ENCODE measurements at regions not wholly inside any gene's neighbourhood (a gene's known extent, or its start where the extent isn't known, plus 50 kb on each side); places are given as distances from the start of the nearest gene placed in this dataset.
"Not testable (repeated sequence)": the region's sequence is repeated elsewhere in the genome, so short reads cannot be mapped to it uniquely, and the experiment has no call there.

DNA sequence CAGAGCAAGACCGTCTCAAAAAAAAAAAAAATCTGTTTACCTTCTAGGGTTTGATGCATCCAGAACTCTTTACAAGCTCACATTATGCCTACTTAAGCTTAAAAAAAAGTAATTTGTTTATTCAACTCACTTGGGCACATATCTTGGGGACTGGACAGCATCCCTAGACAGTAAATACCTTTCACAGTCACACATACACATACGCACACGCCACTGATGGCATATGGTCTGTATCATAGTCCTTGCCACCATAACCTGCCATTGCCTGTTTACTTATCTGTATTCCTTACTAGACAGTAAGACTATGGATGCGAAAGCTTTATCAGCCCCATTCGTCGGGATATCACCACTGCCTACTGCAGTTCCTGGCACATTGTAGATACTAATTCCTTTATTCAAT lies 446.3 kb upstream of the RGS18 start:
- ChIA-PET POLR2A (no interaction called here), CTCF (no interaction called here)
- no peak for TF ChIP-seq LEF1 (IDR thresholded peaks at IDR 0.05; ENCODE audit: borderline replicate concordance)
- TF ChIP-seq BHLHE40 (IDR thresholded peaks at IDR 0.05; ENCODE audit: borderline replicate concordance) = no peak
- no peak for TF ChIP-seq ELF4 (IDR thresholded peaks at IDR 0.05)
- no peak for TF ChIP-seq FOXM1 (IDR thresholded peaks at IDR 0.05; ENCODE audit: borderline replicate concordance)
- no peak for TF ChIP-seq ARNT (IDR thresholded peaks at IDR 0.05)
- no peak for TF ChIP-seq FOXA1 (IDR thresholded peaks at IDR 0.05)
- no peak for TF ChIP-seq NFRKB (IDR thresholded peaks at IDR 0.05)
- TF ChIP-seq TARDBP (IDR thresholded peaks at IDR 0.05) = no peak
- no peak for TF ChIP-seq SUZ12 (IDR thresholded peaks at IDR 0.05)
- no peak for TF ChIP-seq SP1 (IDR thresholded peaks at IDR 0.05)
- no peak for DNase-seq (ENCODE audit: extremely low spot score)

DNA sequence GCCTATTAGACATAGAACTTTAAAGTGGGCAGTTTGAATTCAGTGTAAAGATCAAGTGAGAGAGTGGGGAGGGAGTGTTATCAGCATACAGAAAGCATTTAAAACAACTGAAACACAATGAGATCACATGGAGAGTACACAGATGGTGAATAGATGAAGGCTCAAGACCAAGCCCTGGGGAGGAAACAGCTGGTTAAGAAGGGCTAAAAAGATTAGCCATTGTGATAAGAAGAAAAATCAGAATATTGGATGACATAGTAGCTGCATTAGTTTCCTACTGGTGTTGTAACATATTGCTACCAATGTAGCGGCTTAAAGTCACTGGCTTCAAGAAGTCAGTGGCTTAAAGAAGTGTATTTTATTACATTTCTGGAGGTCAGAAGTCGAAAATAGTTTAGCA lies 443.4 kb upstream of the RGS18 start:
- no peak for DNase-seq (ENCODE audit: extremely low spot score)

DNA sequence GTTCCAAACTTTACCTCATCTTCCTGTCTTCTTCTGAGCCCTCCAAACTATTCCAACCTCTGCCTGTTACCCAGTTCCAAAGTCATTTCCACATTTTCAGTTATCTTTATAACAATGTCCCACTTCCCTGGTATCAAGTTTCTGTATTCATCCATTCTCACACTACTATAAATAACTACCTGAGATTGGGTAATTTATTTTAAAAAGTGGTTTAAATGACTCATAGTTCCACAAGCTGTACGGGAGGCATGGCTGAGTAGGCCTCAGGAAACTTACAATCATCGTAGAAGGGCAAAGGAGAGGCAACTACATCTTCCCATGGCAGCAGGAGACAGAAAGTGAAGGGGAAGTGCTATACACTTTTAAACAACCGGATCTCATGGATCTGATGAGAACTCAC lies 428.5 kb upstream of the RGS18 start:
- no peak for TF ChIP-seq ARNT (IDR thresholded peaks at IDR 0.05)
- TF ChIP-seq FOXM1 (IDR thresholded peaks at IDR 0.05; ENCODE audit: borderline replicate concordance) = no peak
- TF ChIP-seq, protein P1, sequence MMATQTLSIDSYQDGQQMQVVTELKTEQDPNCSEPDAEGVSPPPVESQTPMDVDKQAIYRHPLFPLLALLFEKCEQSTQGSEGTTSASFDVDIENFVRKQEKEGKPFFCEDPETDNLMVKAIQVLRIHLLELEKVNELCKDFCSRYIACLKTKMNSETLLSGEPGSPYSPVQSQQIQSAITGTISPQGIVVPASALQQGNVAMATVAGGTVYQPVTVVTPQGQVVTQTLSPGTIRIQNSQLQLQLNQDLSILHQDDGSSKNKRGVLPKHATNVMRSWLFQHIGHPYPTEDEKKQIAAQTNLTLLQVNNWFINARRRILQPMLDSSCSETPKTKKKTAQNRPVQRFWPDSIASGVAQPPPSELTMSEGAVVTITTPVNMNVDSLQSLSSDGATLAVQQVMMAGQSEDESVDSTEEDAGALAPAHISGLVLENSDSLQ (IDR thresholded peaks at IDR 0.05) = no peak
- TF ChIP-seq ELF4 (IDR thresholded peaks at IDR 0.05) = no peak
- TF ChIP-seq SUZ12 (IDR thresholded peaks at IDR 0.05) = no peak
- TF ChIP-seq NFRKB (IDR thresholded peaks at IDR 0.05) = no peak
- TF ChIP-seq CTBP1 (IDR thresholded peaks at IDR 0.05; ENCODE audit: borderline replicate concordance) = no peak
- no peak for TF ChIP-seq FOXA1 (IDR thresholded peaks at IDR 0.05)
- no peak for TF ChIP-seq HDGF (IDR thresholded peaks at IDR 0.05; ENCODE audit: borderline replicate concordance)
- no peak for TF ChIP-seq L3MBTL2 (conservative IDR thresholded peaks at IDR 0.05)
- TF ChIP-seq BHLHE40 (IDR thresholded peaks at IDR 0.05; ENCODE audit: borderline replicate concordance) = no peak
- no peak for TF ChIP-seq ZNF384 (IDR thresholded peaks at IDR 0.05)
- TF ChIP-seq LEF1 (IDR thresholded peaks at IDR 0.05; ENCODE audit: borderline replicate concordance) = no peak
- TF ChIP-seq TARDBP (IDR thresholded peaks at IDR 0.05) = no peak
- TF ChIP-seq SP1 (IDR thresholded peaks at IDR 0.05) = no peak
- ChIA-PET POLR2A (no interaction called here), CTCF (no interaction called here)
- DNase-seq (ENCODE audit: extremely low spot score) = no peak

More for the DNA sequence above, 443.4 kb upstream of the RGS18 start:
- ChIA-PET CTCF (no interaction called here), POLR2A (no interaction called here)
- TF ChIP-seq TARDBP (IDR thresholded peaks at IDR 0.05) (no peak), ARNT (IDR thresholded peaks at IDR 0.05) (no peak), LEF1 (IDR thresholded peaks at IDR 0.05; ENCODE audit: borderline replicate concordance) (no peak), FOXA1 (IDR thresholded peaks at IDR 0.05) (no peak), SUZ12 (IDR thresholded peaks at IDR 0.05) (no peak), ZNF384 (IDR thresholded peaks at IDR 0.05) (no peak), HDGF (IDR thresholded peaks at IDR 0.05; ENCODE audit: borderline replicate concordance) (no peak), FOXK2 (IDR thresholded peaks at IDR 0.05) (no peak), ELF4 (IDR thresholded peaks at IDR 0.05) (no peak), CTBP1 (IDR thresholded peaks at IDR 0.05; ENCODE audit: borderline replicate concordance) (no peak), L3MBTL2 (conservative IDR thresholded peaks at IDR 0.05) (no peak), BHLHE40 (IDR thresholded peaks at IDR 0.05; ENCODE audit: borderline replicate concordance) (no peak), SP1 (IDR thresholded peaks at IDR 0.05) (no peak), NFRKB (IDR thresholded peaks at IDR 0.05) (no peak), FOXM1 (IDR thresholded peaks at IDR 0.05; ENCODE audit: borderline replicate concordance) (no peak)

DNA sequence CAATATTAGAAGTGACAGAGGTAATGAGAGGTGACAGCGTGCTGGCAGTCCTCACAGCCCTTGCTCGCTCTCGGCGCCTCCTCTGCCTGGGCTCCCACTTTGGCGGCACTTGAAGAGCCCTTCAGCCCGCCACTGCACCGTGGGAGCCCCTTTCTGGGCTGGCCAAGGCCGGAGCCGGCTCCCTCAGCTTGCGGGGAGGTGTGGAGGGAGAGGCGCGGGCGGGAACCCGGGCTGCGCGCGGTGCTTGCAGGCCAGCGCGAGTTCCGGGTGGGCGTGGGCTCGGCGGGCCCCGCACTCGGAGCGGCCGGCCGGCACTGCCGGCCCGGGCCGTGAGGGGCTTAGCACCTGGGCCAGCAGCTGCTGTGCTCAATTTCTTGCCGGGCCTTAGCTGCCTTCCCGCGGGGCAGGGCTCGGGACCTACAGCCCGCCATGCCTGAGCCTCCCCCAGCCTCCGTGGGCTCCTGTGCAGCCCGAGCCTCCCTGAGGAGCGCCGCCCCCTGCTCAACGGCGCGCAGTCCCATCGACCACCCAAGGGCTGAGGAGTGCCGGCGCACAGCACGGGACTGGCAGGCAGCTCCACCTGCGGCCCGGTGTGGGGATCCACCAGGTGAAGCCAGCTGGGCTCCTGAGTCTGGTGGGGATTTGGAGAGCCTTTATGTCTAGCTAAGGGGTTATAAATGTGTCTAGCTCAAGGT lies 426.5 kb upstream of the RGS18 start:
- CTCF ChIA-PET; POLR2A ChIA-PET; DNase-seq (ENCODE audit: extremely low spot score): not testable (repeated sequence)

DNA sequence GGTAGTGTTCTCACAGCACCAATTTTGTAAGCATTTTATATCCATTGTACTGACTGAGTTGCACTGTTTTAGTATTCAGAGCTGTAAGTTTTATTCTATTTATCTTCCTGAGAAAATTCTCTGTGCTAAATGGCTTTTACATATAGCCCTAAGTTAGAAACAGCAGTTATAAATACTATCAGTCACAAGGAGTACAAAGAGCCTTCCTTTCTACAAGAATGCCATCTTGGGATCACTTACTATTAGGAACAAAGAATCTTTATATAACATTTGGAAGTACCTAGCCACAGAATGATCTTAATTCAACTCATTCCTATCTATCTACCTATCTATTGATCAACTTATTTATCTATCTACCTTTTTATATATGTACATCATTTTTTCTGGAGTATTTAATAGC lies 423.9 kb upstream of the RGS18 start:
- CTCF ChIA-PET = no interaction called here
- POLR2A ChIA-PET = no interaction called here
- TF ChIP-seq CTBP1 (IDR thresholded peaks at IDR 0.05; ENCODE audit: borderline replicate concordance) (no peak), L3MBTL2 (conservative IDR thresholded peaks at IDR 0.05) (no peak), NFRKB (IDR thresholded peaks at IDR 0.05) (no peak), BHLHE40 (IDR thresholded peaks at IDR 0.05; ENCODE audit: borderline replicate concordance) (no peak), ARNT (IDR thresholded peaks at IDR 0.05) (no peak), SP1 (IDR thresholded peaks at IDR 0.05) (no peak), HDGF (IDR thresholded peaks at IDR 0.05; ENCODE audit: borderline replicate concordance) (no peak), ELF4 (IDR thresholded peaks at IDR 0.05) (no peak), TARDBP (IDR thresholded peaks at IDR 0.05) (no peak)
- TF ChIP-seq, protein P1 (IDR thresholded peaks at IDR 0.05) = no peak
- DNase-seq (ENCODE audit: extremely low spot score) = no peak

DNA sequence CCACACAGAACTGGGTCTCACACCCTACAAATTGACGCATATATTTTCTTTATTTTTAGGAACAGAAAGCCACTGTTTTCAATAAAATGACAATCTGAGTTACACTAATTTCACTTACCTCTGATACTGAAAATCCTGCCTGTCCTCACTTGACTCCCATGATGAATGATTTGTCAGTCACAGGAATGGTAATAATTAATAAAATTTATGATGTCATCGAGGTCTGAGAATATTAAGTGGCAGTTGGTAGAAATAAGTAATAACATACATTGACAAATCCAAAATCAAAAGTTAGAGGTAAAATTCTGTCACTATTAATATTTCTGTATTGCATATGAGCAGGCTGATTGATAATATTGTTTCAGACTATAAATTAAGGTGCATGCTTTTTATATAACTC lies 418.7 kb upstream of the RGS18 start:
- ChIA-PET CTCF (no interaction called here), POLR2A (no interaction called here)
- TF ChIP-seq FOXA1 (IDR thresholded peaks at IDR 0.05) = no peak
- TF ChIP-seq SUZ12 (IDR thresholded peaks at IDR 0.05) = no peak
- no peak for TF ChIP-seq ELF4 (IDR thresholded peaks at IDR 0.05)
- TF ChIP-seq CTBP1 (IDR thresholded peaks at IDR 0.05; ENCODE audit: borderline replicate concordance) = no peak
- TF ChIP-seq TARDBP (IDR thresholded peaks at IDR 0.05) = no peak
- TF ChIP-seq, protein P1 (IDR thresholded peaks at IDR 0.05) = no peak
- TF ChIP-seq FOXM1 (IDR thresholded peaks at IDR 0.05; ENCODE audit: borderline replicate concordance) = no peak
- no peak for TF ChIP-seq HDGF (IDR thresholded peaks at IDR 0.05; ENCODE audit: borderline replicate concordance)
- no peak for TF ChIP-seq LEF1 (IDR thresholded peaks at IDR 0.05; ENCODE audit: borderline replicate concordance)
- TF ChIP-seq NFRKB (IDR thresholded peaks at IDR 0.05) = no peak
- DNase-seq (ENCODE audit: extremely low spot score) = no peak
